ENCODE measurements at regions not wholly inside any gene's neighbourhood (a gene's known extent, or its start where the extent isn't known, plus 50 kb on each side); places are given as distances from the start of the nearest gene placed in this dataset.

GRCh38 chrX:42459735-42460134 is 318.2 kb downstream of the PPP1R2C start:
- H3K36me3 Mint-ChIP-seq (ENCODE audit: low read depth): no peaks in the 10 kb centered on the region
- CTCF ChIA-PET: no interaction called here
- no peak overlapping the region for H3K4me3 Mint-ChIP-seq
- no peaks in the 10 kb centered on the region for H3K4me1 Mint-ChIP-seq
- H3K27ac Mint-ChIP-seq: no peak overlapping the region
- no peaks in the 10 kb centered on the region for H3K27me3 Mint-ChIP-seq
- DNase-seq: no peak
- ATAC-seq (ENCODE audit: low read depth): no peak
- no peaks in the 10 kb centered on the region for H3K9me3 Mint-ChIP-seq
- no peak for TF ChIP-seq CTCF (IDR thresholded peaks at IDR 0.05)
- intact Hi-C loops (cut with micrococcal nuclease): no loop called here
- POLR2A ChIA-PET: no interaction called here

- H3K4me3 Mint-ChIP-seq: no peak overlapping the region
- no peaks in the 10 kb centered on the region for H3K36me3 Mint-ChIP-seq (ENCODE audit: low read depth)
- ChIA-PET CTCF (no interaction called here), POLR2A (no interaction called here)
- H3K4me1 Mint-ChIP-seq: no peaks in the 10 kb centered on the region
- H3K27me3 Mint-ChIP-seq: no peaks in the 10 kb centered on the region
- no peak for TF ChIP-seq CTCF (IDR thresholded peaks at IDR 0.05)
- H3K27ac Mint-ChIP-seq: no peak overlapping the region
- intact Hi-C loops (cut with micrococcal nuclease): no loop called here
- H3K9me3 Mint-ChIP-seq: no peaks in the 10 kb centered on the region
- ATAC-seq (ENCODE audit: low read depth) (no peak), DNase-seq (no peak)
Observed at GRCh38 chrX:42456176-42456700, 321.7 kb downstream of the PPP1R2C start.

GRCh38 chrX:42450228-42450627 is 327.7 kb downstream of the PPP1R2C start:
- POLR2A ChIA-PET: no interaction called here
- TF ChIP-seq CTCF (IDR thresholded peaks at IDR 0.05): no peak
- no peak overlapping the region for H3K4me3 Mint-ChIP-seq
- DNase-seq (no peak), ATAC-seq (ENCODE audit: low read depth) (no peak)
- no peaks in the 10 kb centered on the region for H3K27me3 Mint-ChIP-seq
- no peaks in the 10 kb centered on the region for H3K4me1 Mint-ChIP-seq
- H3K27ac Mint-ChIP-seq: no peak overlapping the region
- peaks cover 4% of the 10 kb centered on the region for H3K9me3 Mint-ChIP-seq
- H3K36me3 Mint-ChIP-seq (ENCODE audit: low read depth): no peaks in the 10 kb centered on the region
- intact Hi-C loops (cut with micrococcal nuclease): no loop called here
- CTCF ChIA-PET: no interaction called here

- no peak for ATAC-seq (ENCODE audit: low read depth)
- H3K27me3 Mint-ChIP-seq: no peaks in the 10 kb centered on the region
- no peak overlapping the region for H3K27ac Mint-ChIP-seq
- ChIA-PET CTCF (no interaction called here), POLR2A (no interaction called here)
- H3K4me3 Mint-ChIP-seq: no peak overlapping the region
- no peak for DNase-seq
- no peak for TF ChIP-seq CTCF (IDR thresholded peaks at IDR 0.05)
- intact Hi-C loops (cut with micrococcal nuclease): no loop called here
- no peaks in the 10 kb centered on the region for H3K4me1 Mint-ChIP-seq
- no peaks in the 10 kb centered on the region for H3K36me3 Mint-ChIP-seq (ENCODE audit: low read depth)
- peaks cover 11% of the 10 kb centered on the region for H3K9me3 Mint-ChIP-seq
Observed at GRCh38 chrX:42443267-42443666, 334.7 kb downstream of the PPP1R2C start.

- Mint-ChIP-seq H3K27me3 (no peaks in the 10 kb centered on the region), H3K36me3 (ENCODE audit: low read depth) (no peaks in the 10 kb centered on the region), H3K4me1 (no peaks in the 10 kb centered on the region), H3K9me3 (peaks cover 11% of the 10 kb centered on the region), H3K4me3 (no peak overlapping the region), H3K27ac (no peak overlapping the region)
- POLR2A ChIA-PET: no interaction called here
- intact Hi-C loops (cut with micrococcal nuclease): no loop called here
- no peak for TF ChIP-seq CTCF (IDR thresholded peaks at IDR 0.05)
- DNase-seq: no peak
- CTCF ChIA-PET: no interaction called here
- no peak for ATAC-seq (ENCODE audit: low read depth)
Observed at GRCh38 chrX:42442745-42443144, 335.2 kb downstream of the PPP1R2C start.
